Endothelial cell of umbilical vein (primary cell): ENCODE measurements at regions not wholly inside any gene's neighbourhood (a gene's known extent, or its start where the extent isn't known, plus 50 kb on each side); places are given as distances from the start of the nearest gene placed in this dataset.

Experiments
- CTCF ChIP-seq, 2 donors: IDR thresholded peaks; 1 replicate in 1 of 2; 2 replicates in 1 of 2; pipeline ENCODE4 v1.5.1; 2011; ENCODE audit warnings: low read length in 2 of 2, mild to moderate bottlenecking in 2 of 2, moderate library complexity in 2 of 2, control low read depth in 1 of 2, inconsistent platforms in 1 of 2, low read depth in 1 of 2; ENCODE audit not compliant: insufficient read depth in 1 of 2; ENCODE audit errors: extremely low read depth in 1 of 2
- EZH2 ChIP-seq: IDR thresholded peaks from 2 replicates; pipeline ENCODE4 v1.6.1; 2012; ENCODE audit warnings: borderline replicate concordance, low read depth, mild to moderate bottlenecking, moderate library complexity, low read length, inconsistent platforms; ENCODE audit not compliant: severe bottlenecking
- FOS ChIP-seq: IDR thresholded peaks from 2 replicates; pipeline ENCODE4 v1.6.1; 2011; ENCODE audit warnings: mild to moderate bottlenecking, low read length, moderate library complexity, borderline replicate concordance; ENCODE audit not compliant: insufficient read depth
- GATA2 ChIP-seq: IDR thresholded peaks from 2 replicates; pipeline ENCODE4 v1.7.0; 2011; ENCODE audit warnings: low read depth, mild to moderate bottlenecking, moderate library complexity, mixed read lengths, low read length; ENCODE audit not compliant: insufficient read length, insufficient read depth
- JUN ChIP-seq: IDR thresholded peaks from 2 replicates; pipeline ENCODE4 v1.6.1; 2011; ENCODE audit warnings: borderline replicate concordance, low read depth; ENCODE audit not compliant: insufficient read length, insufficient read depth
- MYC ChIP-seq: IDR thresholded peaks from one replicate; pipeline ENCODE4 v1.6.1; 2011; ENCODE audit warnings: mild to moderate bottlenecking, low read depth, low read length
- POLR2A ChIP-seq: IDR thresholded peaks from 2 replicates; pipeline ENCODE4 v1.6.1; 2012; ENCODE audit warnings: low read depth, mild to moderate bottlenecking, control low read depth, low read length
- POLR2AphosphoS5 ChIP-seq: IDR thresholded peaks from 2 replicates; pipeline ENCODE4 v1.6.1; 2012; ENCODE audit warnings: low read depth, mild to moderate bottlenecking, control low read depth, low read length, moderate library complexity; ENCODE audit not compliant: insufficient read depth
- TF ChIP-seq, protein P1 (sequence below): IDR thresholded peaks from 2 replicates; pipeline ENCODE4 v1.6.1; 2011; ENCODE audit not compliant: insufficient read depth, insufficient read length

DNA sequence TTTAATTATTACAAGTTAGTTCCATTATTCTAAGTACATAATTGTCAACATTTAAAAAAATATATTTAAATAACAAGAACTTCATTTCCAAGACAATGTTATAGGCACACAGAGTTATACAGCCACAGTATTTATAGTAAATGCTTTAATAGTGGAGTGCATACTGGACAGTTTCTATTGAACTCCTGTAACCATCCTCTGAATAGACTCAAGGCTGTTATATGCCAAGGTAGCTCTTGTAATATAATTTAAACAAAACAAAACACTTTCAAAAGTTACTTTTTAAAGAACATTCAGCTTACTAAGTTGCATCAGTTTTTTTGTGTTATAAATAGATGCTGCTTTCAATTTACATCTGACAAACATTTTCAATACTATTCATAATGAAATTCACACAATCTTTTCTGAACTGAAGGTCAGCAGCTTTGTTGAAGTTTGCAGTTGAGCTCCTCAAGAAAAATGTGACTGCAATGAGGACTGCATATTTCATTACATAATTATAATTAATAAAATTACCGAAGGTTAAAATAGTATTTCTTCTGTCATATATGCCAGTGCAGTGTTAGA lies 549.9 kb upstream of the CYLC2 start:
- TF ChIP-seq POLR2AphosphoS5 = no peak
- TF ChIP-seq, protein P1, sequence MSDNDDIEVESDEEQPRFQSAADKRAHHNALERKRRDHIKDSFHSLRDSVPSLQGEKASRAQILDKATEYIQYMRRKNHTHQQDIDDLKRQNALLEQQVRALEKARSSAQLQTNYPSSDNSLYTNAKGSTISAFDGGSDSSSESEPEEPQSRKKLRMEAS = no peak
- no peak for TF ChIP-seq CTCF (IDR thresholded peaks at IDR 0.05; ENCODE audit: extremely low read depth in 1 of 2, insufficient read depth in 1 of 2, low read depth in 1 of 2, low read length in 2 of 2)
- TF ChIP-seq POLR2A = no peak
- TF ChIP-seq MYC = no peak
- no peak for TF ChIP-seq EZH2
- no peak for TF ChIP-seq GATA2
- no peak for TF ChIP-seq JUN
- TF ChIP-seq FOS = no peak
